Activated T-cell treated with anti-CD3 and anti-CD28 coated beads, Interleukin-2, amount 50 U/mL, for 48 hours (primary cell): ENCODE measurements at regions not wholly inside any gene's neighbourhood (a gene's known extent, or its start where the extent isn't known, plus 50 kb on each side); places are given as distances from the start of the nearest gene placed in this dataset.

Experiments used
- DNase-seq, 2 experiments: peaks; one replicate each; pipeline ENCODE4 v3.0.0-alpha.2; 2020

GRCh38 chr4:59091146-59092142 lies 1981.3 kb upstream of the IGFBP7 start:
- DNase-seq, result no peak

- no peak for DNase-seq
These were observed 1984.3 kb upstream of the IGFBP7 start for GRCh38 chr4:59094505-59094904.

GRCh38 chr4:59102311-59102710 lies 1992.1 kb upstream of the IGFBP7 start:
- no peak for DNase-seq

- DNase-seq, result no peak
These were observed 2010.2 kb upstream of the IGFBP7 start for GRCh38 chr4:59120287-59120814.

GRCh38 chr4:59122626-59123025 lies 2012.4 kb upstream of the IGFBP7 start:
- DNase-seq, result no peak

GRCh38 chr4:59126159-59126558 lies 2016.0 kb upstream of the IGFBP7 start:
- no peak for DNase-seq

GRCh38 chr4:59127006-59127405 lies 2016.8 kb upstream of the IGFBP7 start:
- DNase-seq, result no peak

- no peak for DNase-seq
These were observed 2017.6 kb upstream of the IGFBP7 start for GRCh38 chr4:59127743-59128142.

GRCh38 chr4:59135248-59135985 lies 2025.2 kb upstream of the IGFBP7 start:
- DNase-seq, result no peak

- DNase-seq, result no peak
These were observed 2038.9 kb upstream of the ADGRL3 start for GRCh38 chr4:59161249-59161648.

GRCh38 chr4:59175617-59176016 lies 2024.5 kb upstream of the ADGRL3 start:
- no peak for DNase-seq

- no peak for DNase-seq
These were observed 2020.8 kb upstream of the ADGRL3 start for GRCh38 chr4:59179372-59179771.

GRCh38 chr4:59180161-59180560 lies 2020.0 kb upstream of the ADGRL3 start:
- DNase-seq, result no peak

GRCh38 chr4:59180969-59181368 lies 2019.2 kb upstream of the ADGRL3 start:
- DNase-seq, result no peak

- no peak for DNase-seq
These were observed 2004.3 kb upstream of the ADGRL3 start for GRCh38 chr4:59195839-59196238.

GRCh38 chr4:59200992-59201391 lies 1999.1 kb upstream of the ADGRL3 start:
- no peak for DNase-seq

GRCh38 chr4:59217910-59218631 lies 1982.1 kb upstream of the ADGRL3 start:
- no peak for DNase-seq

- no peak for DNase-seq
These were observed 1977.9 kb upstream of the ADGRL3 start for GRCh38 chr4:59222221-59222620.

GRCh38 chr4:59223292-59223941 lies 1976.7 kb upstream of the ADGRL3 start:
- DNase-seq, result no peak

- DNase-seq, result no peak
These were observed 1961.9 kb upstream of the ADGRL3 start for GRCh38 chr4:59238212-59238611.

- no peak for DNase-seq
These were observed 1960.1 kb upstream of the ADGRL3 start for GRCh38 chr4:59240011-59240410.

- no peak for DNase-seq
These were observed 1957.1 kb upstream of the ADGRL3 start for GRCh38 chr4:59243038-59243437.
